Muscle layer of duodenum (tissue), 2 donors: ENCODE measurements at regions not wholly inside any gene's neighbourhood (a gene's known extent, or its start where the extent isn't known, plus 50 kb on each side); places are given as distances from the start of the nearest gene placed in this dataset.

Source experiments
- H3K27ac ChIP-seq: one replicate; pipeline ENCODE4 v1.7.0; 2013; ENCODE audit warnings: mild to moderate bottlenecking, low read length
- H3K27me3 ChIP-seq: one replicate; pipeline ENCODE4 v1.7.0; 2013; ENCODE audit warnings: low read depth, mild to moderate bottlenecking, control low read depth, low read length
- H3K36me3 ChIP-seq, 2 donors: one replicate each; pipeline ENCODE4 v1.7.0; 2013; ENCODE audit warnings: low read length in 2 of 2, control low read depth in 1 of 2, mild to moderate bottlenecking in 1 of 2; ENCODE audit not compliant: insufficient read depth in 2 of 2, control insufficient read depth in 1 of 2
- H3K4me1 ChIP-seq, 2 donors: one replicate each; pipeline ENCODE4 v1.7.0; 2013; ENCODE audit warnings: low read length in 2 of 2, mild to moderate bottlenecking in 2 of 2, control low read depth in 1 of 2, moderate library complexity in 1 of 2; ENCODE audit not compliant: insufficient read depth in 2 of 2, control insufficient read depth in 1 of 2
- H3K4me3 ChIP-seq, 2 donors: one replicate each; pipeline ENCODE4 v1.7.0; 2013; ENCODE audit warnings: low read length in 2 of 2, low read depth in 1 of 2, mild to moderate bottlenecking in 1 of 2
- H3K9me3 ChIP-seq, 2 donors: one replicate each; pipeline ENCODE4 v1.7.0; 2013; ENCODE audit warnings: low read length in 2 of 2, control low read depth in 1 of 2, mild to moderate bottlenecking in 1 of 2; ENCODE audit not compliant: control insufficient read depth in 1 of 2
- donor health status: healthy.

GRCh38 chr12:58269476-58269875 is 328.1 kb downstream of the ATP23 start:
- H3K36me3 ChIP-seq: no peaks in the 10 kb centered on the region
- no peaks in the 10 kb centered on the region for H3K27me3 ChIP-seq
- H3K27ac ChIP-seq: no peak overlapping the region
- H3K4me1 ChIP-seq: no peaks in the 10 kb centered on the region
- H3K4me3 ChIP-seq: no peak overlapping the region
- no peaks in the 10 kb centered on the region for H3K9me3 ChIP-seq

GRCh38 chr12:58270966-58271705 is 329.8 kb downstream of the ATP23 start:
- no peak overlapping the region for H3K27ac ChIP-seq
- H3K36me3 ChIP-seq: no peaks in the 10 kb centered on the region
- peaks cover 0 to 2% of the 10 kb centered on the region in 2 donors for H3K9me3 ChIP-seq
- H3K27me3 ChIP-seq: no peaks in the 10 kb centered on the region
- no peaks in the 10 kb centered on the region for H3K4me1 ChIP-seq
- no peak overlapping the region for H3K4me3 ChIP-seq

- H3K27me3 ChIP-seq: no peaks in the 10 kb centered on the region
- peaks cover 0 to 8% of the 10 kb centered on the region in 2 donors for H3K9me3 ChIP-seq
- H3K27ac ChIP-seq: no peak overlapping the region
- no peak overlapping the region for H3K4me3 ChIP-seq
- H3K36me3 ChIP-seq: no peaks in the 10 kb centered on the region
- H3K4me1 ChIP-seq: no peaks in the 10 kb centered on the region
These were observed 331.1 kb downstream of the ATP23 start for GRCh38 chr12:58272461-58272860.

DNA sequence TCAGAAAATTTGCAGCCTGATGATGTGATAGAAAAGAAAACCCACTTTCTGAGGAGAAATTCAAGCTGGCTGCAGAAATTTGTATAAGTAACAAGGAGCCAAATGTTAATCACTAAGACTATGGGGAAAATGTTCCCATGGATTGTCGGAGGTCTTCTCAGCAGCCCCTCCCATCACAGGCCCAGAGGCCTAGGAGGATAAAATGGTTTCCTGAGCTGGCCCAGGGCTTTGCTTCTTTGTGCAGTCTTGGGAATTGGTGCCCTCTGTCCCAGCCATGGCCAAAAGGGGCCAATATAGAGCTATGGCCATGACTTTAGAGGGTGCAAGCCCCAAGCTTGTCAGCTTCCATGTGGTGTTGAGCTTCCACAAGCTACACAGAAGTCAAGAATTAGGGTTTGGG is 335.9 kb downstream of the ATP23 start:
- H3K4me1 ChIP-seq: no peaks in the 10 kb centered on the region
- no peak overlapping the region for H3K4me3 ChIP-seq
- H3K36me3 ChIP-seq: no peaks in the 10 kb centered on the region
- no peaks in the 10 kb centered on the region for H3K27me3 ChIP-seq
- H3K27ac ChIP-seq: no peak overlapping the region
- H3K9me3 ChIP-seq: peaks cover 0 to 14% of the 10 kb centered on the region in 2 donors

GRCh38 chr12:58283553-58283952 is 342.2 kb downstream of the ATP23 start:
- H3K27ac ChIP-seq: no peak overlapping the region
- H3K36me3 ChIP-seq: no peaks in the 10 kb centered on the region
- H3K4me1 ChIP-seq: no peaks in the 10 kb centered on the region
- no peak overlapping the region for H3K4me3 ChIP-seq
- H3K9me3 ChIP-seq: no peaks in the 10 kb centered on the region
- H3K27me3 ChIP-seq: no peaks in the 10 kb centered on the region

GRCh38 chr12:58285551-58285950 is 344.2 kb downstream of the ATP23 start:
- Histone ChIP-seq H3K27ac (no peak overlapping the region), H3K9me3 (no peaks in the 10 kb centered on the region), H3K4me3 (no peak overlapping the region), H3K36me3 (no peaks in the 10 kb centered on the region), H3K27me3 (no peaks in the 10 kb centered on the region), H3K4me1 (no peaks in the 10 kb centered on the region)

- no peaks in the 10 kb centered on the region for H3K4me1 ChIP-seq
- no peaks in the 10 kb centered on the region for H3K27me3 ChIP-seq
- H3K9me3 ChIP-seq: no peaks in the 10 kb centered on the region
- no peaks in the 10 kb centered on the region for H3K36me3 ChIP-seq
- H3K27ac ChIP-seq: no peak overlapping the region
- H3K4me3 ChIP-seq: no peak overlapping the region
These were observed 345.0 kb downstream of the ATP23 start for GRCh38 chr12:58286353-58286752.

GRCh38 chr12:58288190-58288589 is 346.8 kb downstream of the ATP23 start:
- no peak overlapping the region for H3K4me3 ChIP-seq
- H3K27ac ChIP-seq: no peak overlapping the region
- H3K9me3 ChIP-seq: no peaks in the 10 kb centered on the region
- no peaks in the 10 kb centered on the region for H3K4me1 ChIP-seq
- H3K36me3 ChIP-seq: no peaks in the 10 kb centered on the region
- no peaks in the 10 kb centered on the region for H3K27me3 ChIP-seq

DNA sequence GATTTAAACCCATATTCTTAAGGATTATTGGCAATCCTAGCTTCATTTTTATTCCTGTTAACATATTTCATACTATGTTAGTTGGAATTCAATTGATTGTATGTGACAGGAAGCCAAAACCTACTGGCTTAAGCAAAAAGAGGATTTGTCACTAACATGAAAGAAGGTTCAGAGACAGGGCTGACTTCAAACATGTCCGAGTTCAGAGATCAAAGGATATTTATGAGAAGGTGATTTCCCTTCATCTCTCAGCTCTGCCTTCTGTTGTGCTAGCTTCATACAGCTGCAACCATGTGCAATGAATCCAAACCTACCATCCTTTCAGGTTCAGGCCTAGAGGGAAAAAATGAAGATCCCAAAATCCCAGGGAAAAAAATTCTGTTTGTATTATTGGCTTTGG is 349.7 kb downstream of the ATP23 start:
- Histone ChIP-seq H3K36me3 (no peaks in the 10 kb centered on the region), H3K4me1 (no peaks in the 10 kb centered on the region), H3K27me3 (no peaks in the 10 kb centered on the region), H3K9me3 (no peaks in the 10 kb centered on the region), H3K4me3 (no peak overlapping the region), H3K27ac (no peak overlapping the region)

- H3K4me3 ChIP-seq: no peak overlapping the region
- H3K27ac ChIP-seq: no peak overlapping the region
- H3K36me3 ChIP-seq: no peaks in the 10 kb centered on the region
- H3K9me3 ChIP-seq: no peaks in the 10 kb centered on the region
- no peaks in the 10 kb centered on the region for H3K4me1 ChIP-seq
- H3K27me3 ChIP-seq: no peaks in the 10 kb centered on the region
These were observed 352.1 kb downstream of the ATP23 start for GRCh38 chr12:58293308-58293982.

DNA sequence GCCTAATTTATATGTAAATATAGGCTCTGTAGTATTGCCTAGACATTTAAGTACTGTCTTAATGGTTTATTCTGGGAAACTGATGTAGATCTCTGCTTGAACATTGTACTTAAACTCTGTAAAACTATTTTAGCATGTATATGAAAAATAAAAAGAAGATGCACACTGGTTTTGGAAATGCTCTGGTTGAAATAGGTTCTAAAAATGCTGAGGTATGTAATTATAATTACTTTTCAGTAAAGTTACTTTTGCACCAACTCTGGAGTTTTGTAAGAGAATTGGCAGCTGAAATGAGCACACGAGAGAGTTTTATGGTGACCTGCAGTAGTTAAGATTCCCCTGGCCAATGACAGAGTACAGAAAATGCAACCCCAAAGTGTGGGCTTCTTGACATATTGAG is 353.9 kb downstream of the ATP23 start:
- no peak overlapping the region for H3K27ac ChIP-seq

GRCh38 chr12:58296863-58297262 is 355.5 kb downstream of the ATP23 start:
- no peaks in the 10 kb centered on the region for H3K27me3 ChIP-seq
- H3K27ac ChIP-seq: no peak overlapping the region
- H3K4me3 ChIP-seq: no peak overlapping the region
- no peaks in the 10 kb centered on the region for H3K36me3 ChIP-seq
- H3K9me3 ChIP-seq: no peaks in the 10 kb centered on the region
- H3K4me1 ChIP-seq: no peaks in the 10 kb centered on the region

More for the DNA sequence above, 353.9 kb downstream of the ATP23 start:
- Histone ChIP-seq H3K4me3 (no peak overlapping the region), H3K36me3 (no peaks in the 10 kb centered on the region), H3K4me1 (no peaks in the 10 kb centered on the region), H3K9me3 (no peaks in the 10 kb centered on the region), H3K27me3 (no peaks in the 10 kb centered on the region)
